ENCODE measurements at regions not wholly inside any gene's neighbourhood (a gene's known extent, or its start where the extent isn't known, plus 50 kb on each side); places are given as distances from the start of the nearest gene placed in this dataset.

DNA sequence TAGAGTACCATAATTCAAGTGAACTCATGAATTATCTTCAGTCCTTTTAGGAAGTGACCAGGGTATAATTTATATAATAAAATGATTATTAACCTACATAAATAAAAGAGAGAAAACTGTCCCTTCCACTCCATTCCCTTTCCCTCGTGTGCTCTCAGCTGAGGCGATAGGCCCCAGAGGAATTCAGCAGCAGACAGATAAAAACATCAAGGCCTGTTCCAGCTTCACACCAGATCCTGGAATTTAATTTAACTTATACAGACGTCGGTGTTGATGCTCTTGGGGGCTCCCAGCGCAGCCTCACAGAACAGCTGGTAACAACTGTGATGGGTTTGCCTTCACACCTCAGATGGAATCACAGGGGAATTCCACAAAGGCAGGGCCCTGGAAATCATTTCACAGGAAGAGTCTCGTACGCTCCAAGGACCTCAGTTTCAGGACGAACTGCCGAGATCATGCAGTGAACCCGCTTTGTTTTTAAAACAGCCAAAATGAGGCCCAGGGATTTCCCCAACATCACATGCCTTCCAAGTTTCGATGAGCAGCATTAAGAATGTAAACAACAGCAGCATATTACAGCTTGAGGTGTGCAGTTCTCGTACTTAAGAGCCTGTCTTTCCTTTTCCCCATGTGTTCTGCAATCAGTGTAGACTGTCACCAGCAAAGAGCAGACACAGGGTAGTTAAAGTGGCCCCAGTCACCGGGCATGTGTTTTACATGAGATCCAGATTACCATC, 73.6 kb upstream of the ALDH1B1 start:
- Histone ChIP-seq H3K4me2 (peak overlapping the region; percentile 54), H2AFZ (peak overlapping the region; percentile 17), H3K9me3 (ENCODE audit: low read depth) (no peaks in the 10 kb centered on the region), H3K79me2 (no peaks in the 10 kb centered on the region), H3K36me3 (replicated peaks; ENCODE audit: insufficient read depth, low read depth) (no peaks in the 10 kb centered on the region), H3K9me2 (replicated peaks; ENCODE audit: insufficient read depth) (no peaks in the 10 kb centered on the region), H3K4me1 (ENCODE audit: insufficient read depth) (peaks cover 14% of the 10 kb centered on the region), H3K27me3 (no peaks in the 10 kb centered on the region), H3K4me3 (no peak overlapping the region), H3K27ac (peak overlapping the region; percentile 48), H4K20me1 (ENCODE audit: insufficient read depth, poor library complexity, severe bottlenecking) (no peaks in the 10 kb centered on the region)
- TF ChIP-seq, protein P1, sequence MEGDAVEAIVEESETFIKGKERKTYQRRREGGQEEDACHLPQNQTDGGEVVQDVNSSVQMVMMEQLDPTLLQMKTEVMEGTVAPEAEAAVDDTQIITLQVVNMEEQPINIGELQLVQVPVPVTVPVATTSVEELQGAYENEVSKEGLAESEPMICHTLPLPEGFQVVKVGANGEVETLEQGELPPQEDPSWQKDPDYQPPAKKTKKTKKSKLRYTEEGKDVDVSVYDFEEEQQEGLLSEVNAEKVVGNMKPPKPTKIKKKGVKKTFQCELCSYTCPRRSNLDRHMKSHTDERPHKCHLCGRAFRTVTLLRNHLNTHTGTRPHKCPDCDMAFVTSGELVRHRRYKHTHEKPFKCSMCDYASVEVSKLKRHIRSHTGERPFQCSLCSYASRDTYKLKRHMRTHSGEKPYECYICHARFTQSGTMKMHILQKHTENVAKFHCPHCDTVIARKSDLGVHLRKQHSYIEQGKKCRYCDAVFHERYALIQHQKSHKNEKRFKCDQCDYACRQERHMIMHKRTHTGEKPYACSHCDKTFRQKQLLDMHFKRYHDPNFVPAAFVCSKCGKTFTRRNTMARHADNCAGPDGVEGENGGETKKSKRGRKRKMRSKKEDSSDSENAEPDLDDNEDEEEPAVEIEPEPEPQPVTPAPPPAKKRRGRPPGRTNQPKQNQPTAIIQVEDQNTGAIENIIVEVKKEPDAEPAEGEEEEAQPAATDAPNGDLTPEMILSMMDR (IDR thresholded peaks at IDR 0.05; ENCODE audit: poor library complexity): no peak
- TF ChIP-seq EZH2phosphoT487 (IDR thresholded peaks at IDR 0.05; ENCODE audit: low read depth, severe bottlenecking, unreplicated experiment) (no peak), EZH2 (IDR thresholded peaks at IDR 0.05; ENCODE audit: borderline replicate concordance) (no peak)
- DNase-seq (ENCODE audit: low spot score): peak; percentile 57
- WGBS (ENCODE audit: low lambda C conversion rate, missing lambda C conversion rate): 29% methylated on average over 13 of the region's 13 CpGs

DNA sequence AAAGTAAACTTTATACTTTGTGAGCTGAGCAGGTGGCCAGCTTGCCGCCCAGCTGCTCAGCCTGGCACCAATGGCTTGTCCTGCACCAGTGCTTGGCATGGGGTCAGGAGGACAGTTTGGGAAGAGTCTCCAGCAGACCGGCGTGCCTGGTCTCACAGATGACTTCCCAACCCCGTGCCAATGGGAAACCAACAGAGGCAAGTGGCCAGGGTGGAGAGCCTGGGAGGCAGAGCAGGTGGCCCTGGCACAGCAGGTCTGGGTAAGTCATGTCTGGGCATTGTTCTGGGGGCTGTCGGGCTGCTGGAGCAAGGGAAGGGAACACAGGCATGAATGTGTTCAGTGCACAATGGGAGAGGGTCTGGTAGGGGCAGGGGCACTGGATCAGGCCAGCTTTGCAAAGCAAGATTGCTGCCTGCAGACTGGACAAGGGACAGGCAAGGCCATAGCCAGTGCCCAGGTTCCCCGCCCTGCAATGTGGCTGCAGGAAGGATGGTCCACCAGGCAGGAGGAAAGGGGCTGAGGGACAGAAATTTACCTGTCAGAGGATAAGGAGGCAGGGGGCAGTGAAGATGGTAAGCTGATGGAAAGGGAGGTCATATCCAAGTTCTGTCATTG, 76.2 kb upstream of the ALDH1B1 start:
- H3K4me3 ChIP-seq: no peak overlapping the region
- TF ChIP-seq EZH2phosphoT487 (IDR thresholded peaks at IDR 0.05; ENCODE audit: low read depth, severe bottlenecking, unreplicated experiment) (no peak), EZH2 (IDR thresholded peaks at IDR 0.05; ENCODE audit: borderline replicate concordance) (no peak)
- TF ChIP-seq, protein P1 (IDR thresholded peaks at IDR 0.05; ENCODE audit: poor library complexity): no peak
- no peak for DNase-seq (ENCODE audit: low spot score)
- H3K27me3 ChIP-seq: no peaks in the 10 kb centered on the region
- H3K4me2 ChIP-seq: no peak overlapping the region
- H2AFZ ChIP-seq: no peak overlapping the region
- H3K27ac ChIP-seq: no peak overlapping the region
- H4K20me1 ChIP-seq (ENCODE audit: insufficient read depth, poor library complexity, severe bottlenecking): no peaks in the 10 kb centered on the region
- H3K9me3 ChIP-seq (ENCODE audit: low read depth): no peaks in the 10 kb centered on the region
- 90% methylated on average over 6 of the region's 6 CpGs for WGBS (ENCODE audit: low lambda C conversion rate, missing lambda C conversion rate)
- no peaks in the 10 kb centered on the region for H3K36me3 ChIP-seq (replicated peaks; ENCODE audit: insufficient read depth, low read depth)
- peaks cover 23% of the 10 kb centered on the region for H3K4me1 ChIP-seq (ENCODE audit: insufficient read depth)
- no peaks in the 10 kb centered on the region for H3K79me2 ChIP-seq
- H3K9me2 ChIP-seq (replicated peaks; ENCODE audit: insufficient read depth): no peaks in the 10 kb centered on the region

DNA sequence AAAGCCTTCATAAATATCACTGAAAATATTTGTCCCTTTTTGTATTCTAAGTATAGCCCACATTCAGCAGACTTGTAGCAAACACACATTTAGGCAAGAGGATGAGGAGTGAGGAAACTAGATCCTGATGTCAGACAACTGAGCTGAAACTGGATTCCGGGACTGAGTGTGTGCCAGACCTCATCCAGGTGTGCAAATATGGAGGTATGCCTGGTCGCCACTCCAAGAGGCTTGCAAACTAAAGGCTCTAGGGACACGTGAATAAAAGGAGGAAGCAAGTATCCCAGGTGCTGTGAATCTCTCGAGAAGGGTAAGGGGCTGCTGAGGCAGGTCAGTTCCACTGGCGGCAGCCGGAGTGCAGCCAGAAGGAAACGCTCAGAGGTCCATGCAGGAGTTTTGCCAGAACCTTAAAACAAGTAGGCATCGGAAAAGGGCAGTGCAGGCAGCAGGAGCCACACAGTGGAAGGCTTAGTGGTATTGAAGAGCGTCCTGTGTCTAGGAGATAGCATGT, 77.4 kb upstream of the ALDH1B1 start:
- WGBS (ENCODE audit: low lambda C conversion rate, missing lambda C conversion rate): 82% methylated on average over 9 of the region's 9 CpGs
- no peaks in the 10 kb centered on the region for H3K27me3 ChIP-seq
- H4K20me1 ChIP-seq (ENCODE audit: insufficient read depth, poor library complexity, severe bottlenecking): no peaks in the 10 kb centered on the region
- H3K9me3 ChIP-seq (ENCODE audit: low read depth): no peaks in the 10 kb centered on the region
- no peak overlapping the region for H3K4me2 ChIP-seq
- no peak overlapping the region for H3K4me3 ChIP-seq
- no peak for DNase-seq (ENCODE audit: low spot score)
- no peaks in the 10 kb centered on the region for H3K9me2 ChIP-seq (replicated peaks; ENCODE audit: insufficient read depth)
- no peaks in the 10 kb centered on the region for H3K36me3 ChIP-seq (replicated peaks; ENCODE audit: insufficient read depth, low read depth)
- no peaks in the 10 kb centered on the region for H3K79me2 ChIP-seq
- H2AFZ ChIP-seq: no peak overlapping the region
- peaks cover 27% of the 10 kb centered on the region for H3K4me1 ChIP-seq (ENCODE audit: insufficient read depth)
- no peak overlapping the region for H3K27ac ChIP-seq
- TF ChIP-seq EZH2phosphoT487 (IDR thresholded peaks at IDR 0.05; ENCODE audit: low read depth, severe bottlenecking, unreplicated experiment): no peak
- TF ChIP-seq, protein P1 (IDR thresholded peaks at IDR 0.05; ENCODE audit: poor library complexity): no peak
- TF ChIP-seq EZH2 (IDR thresholded peaks at IDR 0.05; ENCODE audit: borderline replicate concordance): no peak
